ENCODE measurements at regions not wholly inside any gene's neighbourhood (a gene's known extent, or its start where the extent isn't known, plus 50 kb on each side); places are given as distances from the start of the nearest gene placed in this dataset.

GRCh38 chrX:10039821-10040793, 72.9 kb downstream of the CLDN34 start:
- Mint-ChIP-seq H3K36me3 (ENCODE audit: low read depth) (no peaks in the 10 kb centered on the region), H3K27me3 (no peaks in the 10 kb centered on the region), H3K9me3 (no peaks in the 10 kb centered on the region), H3K27ac (no peak overlapping the region), H3K4me1 (ENCODE audit: low read depth) (peaks cover 6% of the 10 kb centered on the region), H3K4me3 (no peak overlapping the region)
- intact Hi-C loops (cut with micrococcal nuclease): no loop called here

DNA sequence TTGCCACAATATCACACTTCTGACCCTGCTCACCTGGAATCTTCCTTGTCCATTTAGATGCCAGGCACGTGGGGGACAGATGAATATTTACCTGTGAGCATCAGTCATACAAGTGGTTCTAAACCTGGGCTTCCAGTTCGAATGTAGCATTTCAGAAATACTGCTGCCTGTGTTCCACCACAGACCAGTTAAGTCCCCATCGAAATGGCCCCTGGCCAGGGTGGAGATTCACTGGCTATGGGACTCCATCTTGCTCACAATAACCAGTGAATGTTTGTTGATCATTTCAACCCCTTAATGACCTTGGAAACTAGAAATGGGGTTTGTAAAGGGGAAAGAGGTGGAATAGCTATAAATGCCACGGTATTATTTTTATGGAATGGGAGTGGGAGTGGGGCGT, 73.8 kb downstream of the CLDN34 start:
- Mint-ChIP-seq H3K27me3 (no peaks in the 10 kb centered on the region), H3K36me3 (ENCODE audit: low read depth) (no peaks in the 10 kb centered on the region)

DNA sequence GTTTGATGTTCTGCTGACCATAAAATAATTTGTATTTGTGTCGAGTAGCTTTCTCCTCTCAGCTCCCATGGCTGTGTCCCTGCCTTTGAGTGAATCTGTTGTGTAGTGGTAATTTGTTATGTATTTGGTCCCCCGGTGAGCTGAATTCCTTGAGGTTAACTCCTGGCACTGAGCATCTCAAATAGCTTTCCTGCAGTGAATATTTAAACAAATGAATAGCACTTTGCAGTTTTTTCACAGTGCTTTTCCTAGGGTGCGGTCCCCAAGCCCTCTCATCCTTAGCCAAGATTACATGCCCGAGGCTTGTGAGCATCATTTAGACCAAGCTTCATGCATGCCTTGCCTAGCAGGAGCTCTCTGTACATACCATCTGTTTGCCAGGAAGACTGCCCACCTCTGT, 74.2 kb downstream of the CLDN34 start:
- H3K9me3 Mint-ChIP-seq: no peaks in the 10 kb centered on the region
- H3K27me3 Mint-ChIP-seq: no peaks in the 10 kb centered on the region
- H3K36me3 Mint-ChIP-seq (ENCODE audit: low read depth): no peaks in the 10 kb centered on the region
- H3K4me3 Mint-ChIP-seq: no peak overlapping the region
- intact Hi-C loops (cut with micrococcal nuclease): no loop called here
- no peak overlapping the region for H3K27ac Mint-ChIP-seq
- H3K4me1 Mint-ChIP-seq (ENCODE audit: low read depth): peaks cover 7% of the 10 kb centered on the region

More for the DNA sequence above, 73.8 kb downstream of the CLDN34 start:
- H3K4me1 Mint-ChIP-seq (ENCODE audit: low read depth): peaks cover 7% of the 10 kb centered on the region
- H3K27ac Mint-ChIP-seq: no peak overlapping the region
- H3K4me3 Mint-ChIP-seq: no peak overlapping the region
- intact Hi-C loops (cut with micrococcal nuclease): no loop called here
- H3K9me3 Mint-ChIP-seq: no peaks in the 10 kb centered on the region

- Mint-ChIP-seq H3K4me1 (ENCODE audit: low read depth) (peaks cover 7% of the 10 kb centered on the region), H3K36me3 (ENCODE audit: low read depth) (peaks cover 2% of the 10 kb centered on the region), H3K9me3 (no peaks in the 10 kb centered on the region), H3K4me3 (no peak overlapping the region), H3K27me3 (no peaks in the 10 kb centered on the region), H3K27ac (no peak overlapping the region)
- intact Hi-C loops (cut with micrococcal nuclease): no loop called here
These were observed 74.9 kb downstream of the CLDN34 start for GRCh38 chrX:10042055-10042454.

GRCh38 chrX:10043386-10043785, 76.2 kb downstream of the CLDN34 start:
- Mint-ChIP-seq H3K27ac (no peak overlapping the region), H3K36me3 (ENCODE audit: low read depth) (peaks cover 4% of the 10 kb centered on the region), H3K9me3 (no peaks in the 10 kb centered on the region), H3K4me1 (ENCODE audit: low read depth) (peaks cover 7% of the 10 kb centered on the region), H3K27me3 (no peaks in the 10 kb centered on the region), H3K4me3 (no peak overlapping the region)
- intact Hi-C loops (cut with micrococcal nuclease): no loop called here

GRCh38 chrX:10044021-10044420, 76.9 kb downstream of the CLDN34 start:
- no peaks in the 10 kb centered on the region for H3K9me3 Mint-ChIP-seq
- intact Hi-C loops (cut with micrococcal nuclease): no loop called here
- no peak overlapping the region for H3K4me3 Mint-ChIP-seq
- H3K27ac Mint-ChIP-seq: no peak overlapping the region
- no peaks in the 10 kb centered on the region for H3K27me3 Mint-ChIP-seq
- H3K36me3 Mint-ChIP-seq (ENCODE audit: low read depth): peaks cover 4% of the 10 kb centered on the region
- H3K4me1 Mint-ChIP-seq (ENCODE audit: low read depth): peaks cover 7% of the 10 kb centered on the region

DNA sequence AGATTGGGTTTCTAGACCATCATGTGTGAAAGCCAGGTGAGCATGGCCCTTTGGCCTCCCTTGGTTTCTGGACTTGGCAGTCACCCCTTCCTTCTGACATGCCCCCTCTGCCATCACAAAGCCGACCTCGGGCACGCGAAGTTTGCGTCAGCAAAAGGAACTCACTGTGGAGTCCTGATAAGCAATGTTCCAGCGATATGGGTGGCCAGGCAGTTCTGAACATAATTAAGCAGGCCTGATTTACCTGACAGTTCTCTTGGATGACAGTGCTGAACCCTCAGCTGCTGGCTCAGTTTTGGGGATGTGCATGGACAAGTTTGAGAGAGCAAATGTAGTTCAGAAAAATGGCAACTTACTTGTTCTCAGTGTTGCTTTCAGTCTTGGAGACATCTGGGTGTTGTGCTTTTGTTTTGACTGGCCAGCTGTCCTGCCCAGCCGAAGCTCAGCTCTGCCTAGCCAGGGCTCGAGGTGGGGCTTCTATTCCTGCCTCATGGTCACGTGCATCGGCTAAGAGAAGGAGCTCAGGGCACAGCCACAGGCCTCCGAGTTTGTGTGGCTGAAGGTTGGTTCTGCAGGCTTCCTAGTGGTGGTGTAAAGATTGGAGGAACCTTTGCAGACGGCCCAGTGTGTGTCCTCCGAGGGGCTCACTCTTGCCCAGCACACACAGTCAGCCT, 78.3 kb downstream of the CLDN34 start:
- Mint-ChIP-seq H3K4me3 (no peak overlapping the region), H3K36me3 (ENCODE audit: low read depth) (peaks cover 4% of the 10 kb centered on the region), H3K27ac (no peak overlapping the region), H3K27me3 (no peaks in the 10 kb centered on the region), H3K9me3 (no peaks in the 10 kb centered on the region), H3K4me1 (ENCODE audit: low read depth) (peaks cover 17% of the 10 kb centered on the region)
- intact Hi-C loops (cut with micrococcal nuclease): no loop called here

DNA sequence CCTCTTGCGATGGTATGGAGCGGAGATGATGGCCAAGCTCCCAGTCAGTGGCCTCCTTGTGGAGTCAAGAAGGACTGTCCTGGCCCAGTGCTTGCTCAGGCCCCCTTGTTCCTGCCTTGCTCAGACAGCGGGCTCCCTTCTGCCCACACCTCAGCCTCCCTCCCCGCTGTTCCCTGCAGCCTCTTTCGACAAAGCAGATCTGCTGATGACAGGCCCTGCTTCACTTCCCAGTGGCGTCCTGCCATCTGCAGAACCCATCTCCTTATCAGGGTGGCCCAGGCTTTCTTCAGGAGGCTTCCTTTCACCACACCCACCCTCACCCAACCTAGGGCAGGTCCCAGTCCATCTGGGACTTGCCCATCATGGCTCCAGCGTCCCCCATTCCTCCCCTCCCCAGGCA, 80.0 kb downstream of the CLDN34 start:
- peaks cover 17% of the 10 kb centered on the region for H3K4me1 Mint-ChIP-seq (ENCODE audit: low read depth)
- H3K27ac Mint-ChIP-seq: no peak overlapping the region
- H3K36me3 Mint-ChIP-seq (ENCODE audit: low read depth): peaks cover 4% of the 10 kb centered on the region
- no peaks in the 10 kb centered on the region for H3K27me3 Mint-ChIP-seq
- intact Hi-C loops (cut with micrococcal nuclease): no loop called here
- no peaks in the 10 kb centered on the region for H3K9me3 Mint-ChIP-seq
- H3K4me3 Mint-ChIP-seq: no peak overlapping the region

- Mint-ChIP-seq H3K9me3 (no peaks in the 10 kb centered on the region), H3K4me1 (ENCODE audit: low read depth) (peaks cover 17% of the 10 kb centered on the region), H3K27ac (no peak overlapping the region), H3K4me3 (no peak overlapping the region), H3K27me3 (no peaks in the 10 kb centered on the region), H3K36me3 (ENCODE audit: low read depth) (peaks cover 4% of the 10 kb centered on the region)
- intact Hi-C loops (cut with micrococcal nuclease): no loop called here
These were observed 80.5 kb downstream of the CLDN34 start for GRCh38 chrX:10047631-10048030.

DNA sequence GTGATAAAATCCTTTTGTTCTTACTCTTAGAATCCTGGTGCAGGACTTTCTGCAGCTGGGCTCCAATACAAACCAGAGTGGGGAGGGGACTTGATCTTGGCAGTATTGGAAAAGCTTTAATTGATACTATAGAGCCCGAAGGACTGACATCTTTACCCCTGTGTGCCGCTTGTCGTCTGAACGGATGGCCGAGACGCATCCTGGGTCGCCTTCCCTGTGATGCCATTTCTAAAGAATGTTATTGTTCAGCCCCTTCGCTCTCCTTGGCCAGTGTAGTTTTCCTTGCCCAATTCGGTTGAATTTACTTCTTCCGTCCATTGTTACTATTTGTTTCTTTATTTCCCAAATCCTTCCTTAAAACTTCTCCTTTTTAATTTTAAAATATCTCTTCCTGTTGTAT, 80.9 kb downstream of the CLDN34 start:
- intact Hi-C loops (cut with micrococcal nuclease): no loop called here
- Mint-ChIP-seq H3K4me3 (no peak overlapping the region), H3K36me3 (ENCODE audit: low read depth) (peaks cover 4% of the 10 kb centered on the region), H3K9me3 (no peaks in the 10 kb centered on the region), H3K27ac (no peak overlapping the region), H3K27me3 (no peaks in the 10 kb centered on the region), H3K4me1 (ENCODE audit: low read depth) (peaks cover 21% of the 10 kb centered on the region)

- Mint-ChIP-seq H3K36me3 (ENCODE audit: low read depth) (peaks cover 4% of the 10 kb centered on the region), H3K4me1 (ENCODE audit: low read depth) (peaks cover 26% of the 10 kb centered on the region)
These were observed 81.5 kb downstream of the CLDN34 start for GRCh38 chrX:10048707-10049106.

DNA sequence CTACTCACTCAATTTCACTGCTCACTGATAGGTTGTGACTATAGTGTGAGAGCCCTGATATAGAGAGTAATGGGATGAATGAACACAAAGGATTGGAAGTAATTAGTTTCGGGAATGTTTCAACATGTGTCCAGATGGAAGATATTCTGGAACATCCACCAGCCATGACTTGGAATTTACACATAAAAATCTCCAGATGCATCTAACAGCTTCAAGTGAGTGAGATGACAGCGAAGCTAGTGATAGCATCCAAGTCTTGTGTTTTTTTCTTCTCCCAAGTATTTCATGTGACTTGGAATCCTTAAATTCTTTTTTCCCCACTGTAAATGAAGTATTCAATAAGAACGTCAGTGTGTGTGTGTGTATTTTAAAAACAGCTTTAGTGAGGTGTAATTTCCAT, 82.1 kb downstream of the CLDN34 start:
- H3K27ac Mint-ChIP-seq: no peak overlapping the region
- H3K27me3 Mint-ChIP-seq: no peaks in the 10 kb centered on the region
- H3K36me3 Mint-ChIP-seq (ENCODE audit: low read depth): peaks cover 5% of the 10 kb centered on the region
- H3K9me3 Mint-ChIP-seq: no peaks in the 10 kb centered on the region
- H3K4me1 Mint-ChIP-seq (ENCODE audit: low read depth): peaks cover 26% of the 10 kb centered on the region
- no peak overlapping the region for H3K4me3 Mint-ChIP-seq
- intact Hi-C loops (cut with micrococcal nuclease): no loop called here

More at GRCh38 chrX:10048707-10049106, 81.5 kb downstream of the CLDN34 start:
- Mint-ChIP-seq H3K27ac (no peak overlapping the region), H3K9me3 (no peaks in the 10 kb centered on the region), H3K27me3 (no peaks in the 10 kb centered on the region), H3K4me3 (no peak overlapping the region)
- intact Hi-C loops (cut with micrococcal nuclease): no loop called here

GRCh38 chrX:10050481-10050880, 83.3 kb downstream of the CLDN34 start:
- H3K36me3 Mint-ChIP-seq (ENCODE audit: low read depth): peaks cover 15% of the 10 kb centered on the region
- H3K4me3 Mint-ChIP-seq: no peak overlapping the region
- intact Hi-C loops (cut with micrococcal nuclease): no loop called here
- peaks cover 7% of the 10 kb centered on the region for H3K9me3 Mint-ChIP-seq
- no peaks in the 10 kb centered on the region for H3K27me3 Mint-ChIP-seq
- peaks cover 18% of the 10 kb centered on the region for H3K4me1 Mint-ChIP-seq (ENCODE audit: low read depth)
- H3K27ac Mint-ChIP-seq: no peak overlapping the region

GRCh38 chrX:10051866-10052480, 84.8 kb downstream of the CLDN34 start:
- Mint-ChIP-seq H3K4me3 (no peak overlapping the region), H3K27me3 (no peaks in the 10 kb centered on the region), H3K4me1 (ENCODE audit: low read depth) (peaks cover 18% of the 10 kb centered on the region), H3K27ac (no peak overlapping the region), H3K36me3 (ENCODE audit: low read depth) (peaks cover 14% of the 10 kb centered on the region), H3K9me3 (peaks cover 7% of the 10 kb centered on the region)
- intact Hi-C loops (cut with micrococcal nuclease): no loop called here

Data from dendritic cell treated with granulocyte-macrophage colony-stimulating factor and Interleukin-4, amounts not matched to agents 40 ng/mL and 50 ng/mL, for 4 days (primary cell).